SK-N-SH treated with all-trans-retinoic acid at 6 μM for 48 hours (cell line): ENCODE measurements at regions not wholly inside any gene's neighbourhood (a gene's known extent, or its start where the extent isn't known, plus 50 kb on each side); places are given as distances from the start of the nearest gene placed in this dataset.

ENCODE experiments used
- ATAC-seq: fragments of 200-7000 bp; cut with Tn5 transposase; 3 replicates; pipeline ENCODE4 v1.9.1; 2020; ENCODE audit warnings: mild to moderate bottlenecking, moderate library complexity
- ARNTL ChIP-seq: fragments of 450-650 bp; formaldehyde crosslinking; IDR thresholded peaks from 2 replicates; pipeline ENCODE4 v1.5.0; 2020; ENCODE audit warnings: low read depth, mild to moderate bottlenecking, moderate library complexity, borderline replicate concordance
- BACH2 ChIP-seq: fragments of 250-450 bp; sonication (Bioruptor Pico); IDR thresholded peaks from 2 replicates; pipeline ENCODE4 v1.9.0; 2021; ENCODE audit warnings: mild to moderate bottlenecking, borderline replicate concordance
- CSDC2 ChIP-seq: fragments of 250-450 bp; sonication (Bioruptor Pico); IDR thresholded peaks from 2 replicates; pipeline ENCODE4 v1.5.0; 2020; ENCODE audit warnings: mild to moderate bottlenecking, moderate library complexity
- ESRRG ChIP-seq: fragments of 250-450 bp; sonication (Bioruptor Pico); IDR thresholded peaks from 2 replicates; pipeline ENCODE4 v1.6.1; 2021; ENCODE audit warnings: mild to moderate bottlenecking
- GLIS3 ChIP-seq: fragments of 250-450 bp; sonication (Bioruptor Pico); IDR thresholded peaks from 2 replicates; pipeline ENCODE4 v1.5.0; 2020; ENCODE audit warnings: mild to moderate bottlenecking, moderate library complexity
- ISL1 ChIP-seq: fragments of 250-450 bp; sonication (Bioruptor Pico); IDR thresholded peaks from 2 replicates; pipeline ENCODE4 v2.1.2; 2022; ENCODE audit warnings: mild to moderate bottlenecking, moderate library complexity
- OSR1 ChIP-seq: fragments of 250-450 bp; sonication (Bioruptor Pico); IDR thresholded peaks from 2 replicates; pipeline ENCODE4 v1.8.0; 2022; ENCODE audit warnings: moderate library complexity, mild to moderate bottlenecking, inconsistent platforms
- PPARA ChIP-seq: fragments of 250-450 bp; sonication (Bioruptor Pico); IDR thresholded peaks from 2 replicates; pipeline ENCODE4 v1.5.0; 2020; ENCODE audit warnings: mild to moderate bottlenecking, borderline replicate concordance
- RARB ChIP-seq: fragments of 250-450 bp; sonication (Bioruptor Pico); IDR thresholded peaks from 2 replicates; pipeline ENCODE4 v1.8.0; 2021; ENCODE audit warnings: mild to moderate bottlenecking, moderate library complexity
- SNAI2 ChIP-seq: fragments of 250-450 bp; sonication (Bioruptor Pico); IDR thresholded peaks from 2 replicates; pipeline ENCODE4 v1.5.0; 2020; ENCODE audit warnings: mild to moderate bottlenecking, moderate library complexity
- TCF4 ChIP-seq: fragments of 250-450 bp; sonication (Bioruptor Pico); IDR thresholded peaks from 2 replicates; pipeline ENCODE4 v1.8.0; 2021; ENCODE audit warnings: mild to moderate bottlenecking, moderate library complexity, borderline replicate concordance
- TOX ChIP-seq: fragments of 250-450 bp; sonication (Bioruptor Pico); IDR thresholded peaks from 2 replicates; pipeline ENCODE4 v1.8.0; 2021; ENCODE audit warnings: mild to moderate bottlenecking, moderate library complexity, borderline replicate concordance
- ZC3H10 ChIP-seq: fragments of 250-450 bp; sonication (Bioruptor Pico); IDR thresholded peaks from 2 replicates; pipeline ENCODE4 v1.5.1; 2021; ENCODE audit warnings: mild to moderate bottlenecking, moderate library complexity
- ZFP3 ChIP-seq: fragments of 250-450 bp; sonication (Bioruptor Pico); IDR thresholded peaks from 2 replicates; pipeline ENCODE4 v1.5.0; 2020; ENCODE audit warnings: mild to moderate bottlenecking, moderate library complexity
- ZFP30 ChIP-seq: fragments of 450-650 bp; formaldehyde crosslinking; IDR thresholded peaks from 2 replicates; pipeline ENCODE4 v1.5.0; 2022; ENCODE audit warnings: mild to moderate bottlenecking, moderate library complexity
- ZNF565 ChIP-seq: fragments of 450-650 bp; formaldehyde crosslinking; conservative IDR thresholded peaks from 2 replicates; pipeline ENCODE4 v1.5.0; 2020; ENCODE audit warnings: low read depth, mild to moderate bottlenecking, moderate library complexity
- ZNF70 ChIP-seq: fragments of 450-650 bp; formaldehyde crosslinking; IDR thresholded peaks from 2 replicates; pipeline ENCODE4 v1.5.0; 2020; ENCODE audit warnings: mild to moderate bottlenecking, moderate library complexity
- ZNF8 ChIP-seq: fragments of 450-650 bp; formaldehyde crosslinking; IDR thresholded peaks from 2 replicates; pipeline ENCODE4 v1.5.0; 2020; ENCODE audit warnings: mild to moderate bottlenecking, moderate library complexity
- TF ChIP-seq, protein P1 (sequence below): fragments of 250-450 bp; sonication (Bioruptor Pico); IDR thresholded peaks from 2 replicates; pipeline ENCODE4 v1.8.0; 2020; ENCODE audit warnings: mild to moderate bottlenecking, moderate library complexity, borderline replicate concordance
- TF ChIP-seq, protein P2 (sequence below): fragments of 250-450 bp; sonication (Bioruptor Pico); IDR thresholded peaks from 2 replicates; pipeline ENCODE4 v1.5.1; 2021; ENCODE audit warnings: mild to moderate bottlenecking, moderate library complexity
- TF ChIP-seq, protein P3 (sequence below): fragments of 250-450 bp; sonication (Bioruptor Pico); IDR thresholded peaks from 2 replicates; pipeline ENCODE4 v1.8.0; 2021; ENCODE audit warnings: low read depth, mild to moderate bottlenecking, moderate library complexity, borderline replicate concordance
- TF ChIP-seq, protein P4 (sequence below): fragments of 250-450 bp; sonication (Bioruptor Pico); IDR thresholded peaks from 2 replicates; pipeline ENCODE4 v1.5.1; 2020; ENCODE audit warnings: low read depth, mild to moderate bottlenecking, moderate library complexity
- TF ChIP-seq, protein P5 (sequence below): fragments of 250-450 bp; sonication (Bioruptor Pico); IDR thresholded peaks from 2 replicates; pipeline ENCODE4 v1.5.0; 2020; ENCODE audit warnings: mild to moderate bottlenecking, moderate library complexity

DNA sequence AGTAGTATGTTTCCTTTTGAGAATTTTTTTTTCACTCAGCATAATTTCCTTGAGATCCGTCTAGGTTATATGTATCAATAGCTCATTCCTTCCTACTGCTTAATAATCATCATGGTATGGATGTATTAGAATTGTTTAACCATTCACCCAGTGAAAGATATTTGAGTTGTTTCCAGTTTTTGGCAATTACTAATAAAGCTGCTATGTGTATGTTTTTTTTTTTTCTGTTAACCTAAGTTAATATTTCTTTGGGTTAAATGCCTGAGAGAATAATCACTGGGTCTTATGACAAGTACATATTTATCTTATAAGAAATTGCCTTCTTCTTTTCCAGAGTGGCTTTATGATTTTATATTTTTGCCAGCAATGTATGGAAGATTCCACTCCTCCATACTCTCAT is 96.4 kb upstream of the ST6GAL2 start:
- ATAC-seq: peak; percentile 34; the same call in 2 of the 3 replicates
- TF ChIP-seq TCF4 (no peak), ESRRG (CRISPR knock-in tag) (no peak), ISL1 (CRISPR knock-in tag) (no peak), CSDC2 (no peak), SNAI2 (CRISPR knock-in tag) (no peak), BACH2 (CRISPR knock-in tag) (no peak), ZFP30 (CRISPR knock-in tag) (no peak), RARB (CRISPR knock-in tag) (no peak), PPARA (CRISPR knock-in tag) (no peak), ZNF8 (CRISPR knock-in tag) (no peak), TOX (CRISPR knock-in tag) (no peak), ZFP3 (no peak), ZNF565 (CRISPR knock-in tag) (no peak), ZNF70 (CRISPR knock-in tag) (no peak), OSR1 (CRISPR knock-in tag) (no peak)
- TF ChIP-seq, protein P1, sequence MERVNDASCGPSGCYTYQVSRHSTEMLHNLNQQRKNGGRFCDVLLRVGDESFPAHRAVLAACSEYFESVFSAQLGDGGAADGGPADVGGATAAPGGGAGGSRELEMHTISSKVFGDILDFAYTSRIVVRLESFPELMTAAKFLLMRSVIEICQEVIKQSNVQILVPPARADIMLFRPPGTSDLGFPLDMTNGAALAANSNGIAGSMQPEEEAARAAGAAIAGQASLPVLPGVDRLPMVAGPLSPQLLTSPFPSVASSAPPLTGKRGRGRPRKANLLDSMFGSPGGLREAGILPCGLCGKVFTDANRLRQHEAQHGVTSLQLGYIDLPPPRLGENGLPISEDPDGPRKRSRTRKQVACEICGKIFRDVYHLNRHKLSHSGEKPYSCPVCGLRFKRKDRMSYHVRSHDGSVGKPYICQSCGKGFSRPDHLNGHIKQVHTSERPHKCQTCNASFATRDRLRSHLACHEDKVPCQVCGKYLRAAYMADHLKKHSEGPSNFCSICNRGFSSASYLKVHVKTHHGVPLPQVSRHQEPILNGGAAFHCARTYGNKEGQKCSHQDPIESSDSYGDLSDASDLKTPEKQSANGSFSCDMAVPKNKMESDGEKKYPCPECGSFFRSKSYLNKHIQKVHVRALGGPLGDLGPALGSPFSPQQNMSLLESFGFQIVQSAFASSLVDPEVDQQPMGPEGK: no peak
- TF ChIP-seq, protein P2, sequence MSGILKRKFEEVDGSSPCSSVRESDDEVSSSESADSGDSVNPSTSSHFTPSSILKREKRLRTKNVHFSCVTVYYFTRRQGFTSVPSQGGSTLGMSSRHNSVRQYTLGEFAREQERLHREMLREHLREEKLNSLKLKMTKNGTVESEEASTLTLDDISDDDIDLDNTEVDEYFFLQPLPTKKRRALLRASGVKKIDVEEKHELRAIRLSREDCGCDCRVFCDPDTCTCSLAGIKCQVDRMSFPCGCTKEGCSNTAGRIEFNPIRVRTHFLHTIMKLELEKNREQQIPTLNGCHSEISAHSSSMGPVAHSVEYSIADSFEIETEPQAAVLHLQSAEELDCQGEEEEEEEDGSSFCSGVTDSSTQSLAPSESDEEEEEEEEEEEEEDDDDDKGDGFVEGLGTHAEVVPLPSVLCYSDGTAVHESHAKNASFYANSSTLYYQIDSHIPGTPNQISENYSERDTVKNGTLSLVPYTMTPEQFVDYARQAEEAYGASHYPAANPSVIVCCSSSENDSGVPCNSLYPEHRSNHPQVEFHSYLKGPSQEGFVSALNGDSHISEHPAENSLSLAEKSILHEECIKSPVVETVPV (CRISPR knock-in tag): no peak
- TF ChIP-seq, protein P3, sequence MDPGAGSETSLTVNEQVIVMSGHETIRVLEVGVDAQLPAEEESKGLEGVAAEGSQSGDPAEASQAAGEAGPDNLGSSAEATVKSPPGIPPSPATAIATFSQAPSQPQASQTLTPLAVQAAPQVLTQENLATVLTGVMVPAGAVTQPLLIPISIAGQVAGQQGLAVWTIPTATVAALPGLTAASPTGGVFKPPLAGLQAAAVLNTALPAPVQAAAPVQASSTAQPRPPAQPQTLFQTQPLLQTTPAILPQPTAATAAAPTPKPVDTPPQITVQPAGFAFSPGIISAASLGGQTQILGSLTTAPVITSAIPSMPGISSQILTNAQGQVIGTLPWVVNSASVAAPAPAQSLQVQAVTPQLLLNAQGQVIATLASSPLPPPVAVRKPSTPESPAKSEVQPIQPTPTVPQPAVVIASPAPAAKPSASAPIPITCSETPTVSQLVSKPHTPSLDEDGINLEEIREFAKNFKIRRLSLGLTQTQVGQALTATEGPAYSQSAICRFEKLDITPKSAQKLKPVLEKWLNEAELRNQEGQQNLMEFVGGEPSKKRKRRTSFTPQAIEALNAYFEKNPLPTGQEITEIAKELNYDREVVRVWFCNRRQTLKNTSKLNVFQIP (CRISPR knock-in tag): no peak
- TF ChIP-seq, protein P4, sequence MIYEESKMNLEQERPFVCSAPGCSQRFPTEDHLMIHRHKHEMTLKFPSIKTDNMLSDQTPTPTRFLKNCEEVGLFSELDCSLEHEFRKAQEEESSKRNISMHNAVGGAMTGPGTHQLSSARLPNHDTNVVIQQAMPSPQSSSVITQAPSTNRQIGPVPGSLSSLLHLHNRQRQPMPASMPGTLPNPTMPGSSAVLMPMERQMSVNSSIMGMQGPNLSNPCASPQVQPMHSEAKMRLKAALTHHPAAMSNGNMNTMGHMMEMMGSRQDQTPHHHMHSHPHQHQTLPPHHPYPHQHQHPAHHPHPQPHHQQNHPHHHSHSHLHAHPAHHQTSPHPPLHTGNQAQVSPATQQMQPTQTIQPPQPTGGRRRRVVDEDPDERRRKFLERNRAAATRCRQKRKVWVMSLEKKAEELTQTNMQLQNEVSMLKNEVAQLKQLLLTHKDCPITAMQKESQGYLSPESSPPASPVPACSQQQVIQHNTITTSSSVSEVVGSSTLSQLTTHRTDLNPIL (CRISPR knock-in tag): no peak
- TF ChIP-seq, all 23 proteins: peak for 0

DNA sequence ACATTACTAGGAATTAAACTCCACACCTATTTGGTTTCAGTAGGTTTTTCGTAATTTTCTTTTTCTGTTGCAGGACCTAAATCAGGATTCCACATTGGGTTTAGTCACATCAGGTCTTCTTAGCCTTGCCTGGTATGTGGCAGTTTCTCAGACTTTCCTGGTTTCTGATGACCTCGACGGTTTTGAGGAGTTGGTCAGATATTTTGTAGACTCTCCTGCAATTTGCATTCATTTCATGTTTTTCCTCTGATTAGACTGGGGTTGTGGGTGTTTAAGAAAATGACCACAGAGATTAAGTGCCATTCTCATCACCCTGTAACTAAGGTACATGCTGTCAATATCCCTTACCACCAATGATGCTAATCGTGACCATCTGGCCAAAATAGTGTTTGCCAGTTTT is 97.3 kb upstream of the ST6GAL2 start:
- no peak for ATAC-seq
- TF ChIP-seq, protein P3 (CRISPR knock-in tag): no peak
- TF ChIP-seq ZFP30 (CRISPR knock-in tag) (no peak), ARNTL (CRISPR knock-in tag) (no peak), ZNF70 (CRISPR knock-in tag) (no peak), ZC3H10 (CRISPR knock-in tag) (no peak), PPARA (CRISPR knock-in tag) (no peak), ISL1 (CRISPR knock-in tag) (no peak), BACH2 (CRISPR knock-in tag) (no peak)
- TF ChIP-seq, protein P1: no peak
- TF ChIP-seq, all 23 proteins: peak for 0

DNA sequence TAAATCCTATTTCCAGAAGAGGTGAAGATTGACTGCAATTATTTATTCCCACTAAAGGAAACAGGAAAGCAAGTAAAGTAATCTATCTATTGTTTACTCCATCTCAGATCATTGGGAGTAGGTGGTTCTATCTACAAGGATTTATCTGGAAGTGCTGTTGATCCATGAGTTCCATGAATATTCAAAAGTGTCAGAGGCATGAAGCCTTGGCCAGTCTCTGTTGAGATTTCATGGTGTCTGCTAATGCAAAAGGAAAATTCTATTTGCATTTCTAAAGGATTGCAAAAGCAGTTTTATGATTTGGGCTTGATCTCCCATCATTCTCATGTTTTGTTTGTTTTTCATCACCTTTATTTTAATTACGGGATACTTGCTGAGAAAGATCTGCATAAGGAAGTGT is 102.4 kb upstream of the ST6GAL2 start:
- no peak for ATAC-seq
- no peak for TF ChIP-seq GLIS3 (CRISPR knock-in tag)
- no peak for TF ChIP-seq ZNF70 (CRISPR knock-in tag)
- TF ChIP-seq, protein P3 (CRISPR knock-in tag): no peak
- TF ChIP-seq ZC3H10 (CRISPR knock-in tag): no peak
- no peak for TF ChIP-seq TOX (CRISPR knock-in tag)
- TF ChIP-seq OSR1 (CRISPR knock-in tag): no peak
- TF ChIP-seq, protein P5, sequence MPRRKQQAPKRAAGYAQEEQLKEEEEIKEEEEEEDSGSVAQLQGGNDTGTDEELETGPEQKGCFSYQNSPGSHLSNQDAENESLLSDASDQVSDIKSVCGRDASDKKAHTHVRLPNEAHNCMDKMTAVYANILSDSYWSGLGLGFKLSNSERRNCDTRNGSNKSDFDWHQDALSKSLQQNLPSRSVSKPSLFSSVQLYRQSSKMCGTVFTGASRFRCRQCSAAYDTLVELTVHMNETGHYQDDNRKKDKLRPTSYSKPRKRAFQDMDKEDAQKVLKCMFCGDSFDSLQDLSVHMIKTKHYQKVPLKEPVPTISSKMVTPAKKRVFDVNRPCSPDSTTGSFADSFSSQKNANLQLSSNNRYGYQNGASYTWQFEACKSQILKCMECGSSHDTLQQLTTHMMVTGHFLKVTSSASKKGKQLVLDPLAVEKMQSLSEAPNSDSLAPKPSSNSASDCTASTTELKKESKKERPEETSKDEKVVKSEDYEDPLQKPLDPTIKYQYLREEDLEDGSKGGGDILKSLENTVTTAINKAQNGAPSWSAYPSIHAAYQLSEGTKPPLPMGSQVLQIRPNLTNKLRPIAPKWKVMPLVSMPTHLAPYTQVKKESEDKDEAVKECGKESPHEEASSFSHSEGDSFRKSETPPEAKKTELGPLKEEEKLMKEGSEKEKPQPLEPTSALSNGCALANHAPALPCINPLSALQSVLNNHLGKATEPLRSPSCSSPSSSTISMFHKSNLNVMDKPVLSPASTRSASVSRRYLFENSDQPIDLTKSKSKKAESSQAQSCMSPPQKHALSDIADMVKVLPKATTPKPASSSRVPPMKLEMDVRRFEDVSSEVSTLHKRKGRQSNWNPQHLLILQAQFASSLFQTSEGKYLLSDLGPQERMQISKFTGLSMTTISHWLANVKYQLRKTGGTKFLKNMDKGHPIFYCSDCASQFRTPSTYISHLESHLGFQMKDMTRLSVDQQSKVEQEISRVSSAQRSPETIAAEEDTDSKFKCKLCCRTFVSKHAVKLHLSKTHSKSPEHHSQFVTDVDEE: no peak
- TF ChIP-seq PPARA (CRISPR knock-in tag): no peak
- TF ChIP-seq, all 23 proteins: peak for 0
